ENCODE measurements at regions not wholly inside any gene's neighbourhood (a gene's known extent, or its start where the extent isn't known, plus 50 kb on each side); places are given as distances from the start of the nearest gene placed in this dataset.

- peaks cover 0 to 1% (median 0%) of the 10 kb centered on the region in 3 donors for H3K4me1 ChIP-seq (ENCODE audit: control insufficient read depth in 3 of 3, insufficient read depth in 3 of 3, low read length in 3 of 3)
- H3K4me3 ChIP-seq (ENCODE audit: low read length in 3 of 3) = no peak overlapping the region
- no peaks in the 10 kb centered on the region for H3K36me3 ChIP-seq (ENCODE audit: control insufficient read depth in 3 of 3, insufficient read depth in 3 of 3, low read length in 3 of 3)
- no peak overlapping the region for H3K27ac ChIP-seq (ENCODE audit: low read depth, low read length)
- no peak overlapping the region for H3K9ac ChIP-seq (ENCODE audit: low read depth in 1 of 3, low read length in 3 of 3)
- no peaks in the 10 kb centered on the region for H3K9me3 ChIP-seq (ENCODE audit: control insufficient read depth in 3 of 3, low read length in 3 of 3)
- H3K27me3 ChIP-seq (ENCODE audit: control insufficient read depth in 3 of 3, insufficient read depth in 3 of 3, low read length in 3 of 3) = no peaks in the 10 kb centered on the region
Measured at GRCh38 chr9:107883496-107884124, 394.0 kb upstream of the KLF4 start.

- no peaks in the 10 kb centered on the region for H3K27me3 ChIP-seq (ENCODE audit: control insufficient read depth in 3 of 3, insufficient read depth in 3 of 3, low read length in 3 of 3)
- H3K4me3 ChIP-seq (ENCODE audit: low read length in 3 of 3) = no peak overlapping the region
Measured at GRCh38 chr9:107881626-107882300, 392.2 kb upstream of the KLF4 start.

GRCh38 chr9:107878462-107878861, 388.9 kb upstream of the KLF4 start:
- no peak overlapping the region for H3K27ac ChIP-seq (ENCODE audit: low read depth, low read length)
- no peak overlapping the region for H3K4me3 ChIP-seq (ENCODE audit: low read length in 3 of 3)
- H3K9ac ChIP-seq (ENCODE audit: low read depth in 1 of 3, low read length in 3 of 3) = no peak overlapping the region
- no peaks in the 10 kb centered on the region for H3K27me3 ChIP-seq (ENCODE audit: control insufficient read depth in 3 of 3, insufficient read depth in 3 of 3, low read length in 3 of 3)
- H3K4me1 ChIP-seq (ENCODE audit: control insufficient read depth in 3 of 3, insufficient read depth in 3 of 3, low read length in 3 of 3) = no peaks in the 10 kb centered on the region
- no peaks in the 10 kb centered on the region for H3K36me3 ChIP-seq (ENCODE audit: control insufficient read depth in 3 of 3, insufficient read depth in 3 of 3, low read length in 3 of 3)
- H3K9me3 ChIP-seq (ENCODE audit: control insufficient read depth in 3 of 3, low read length in 3 of 3) = no peaks in the 10 kb centered on the region

More at GRCh38 chr9:107881626-107882300, 392.2 kb upstream of the KLF4 start:
- no peaks in the 10 kb centered on the region for H3K36me3 ChIP-seq (ENCODE audit: control insufficient read depth in 3 of 3, insufficient read depth in 3 of 3, low read length in 3 of 3)
- no peak overlapping the region for H3K27ac ChIP-seq (ENCODE audit: low read depth, low read length)
- no peaks in the 10 kb centered on the region for H3K9me3 ChIP-seq (ENCODE audit: control insufficient read depth in 3 of 3, low read length in 3 of 3)
- H3K4me1 ChIP-seq (ENCODE audit: control insufficient read depth in 3 of 3, insufficient read depth in 3 of 3, low read length in 3 of 3) = no peaks in the 10 kb centered on the region
- H3K9ac ChIP-seq (ENCODE audit: low read depth in 1 of 3, low read length in 3 of 3) = no peak overlapping the region

- no peak overlapping the region for H3K27ac ChIP-seq (ENCODE audit: low read depth, low read length)
- H3K9me3 ChIP-seq (ENCODE audit: control insufficient read depth in 3 of 3, low read length in 3 of 3) = no peaks in the 10 kb centered on the region
- no peaks in the 10 kb centered on the region for H3K36me3 ChIP-seq (ENCODE audit: control insufficient read depth in 3 of 3, insufficient read depth in 3 of 3, low read length in 3 of 3)
- no peak overlapping the region for H3K9ac ChIP-seq (ENCODE audit: low read depth in 1 of 3, low read length in 3 of 3)
- no peaks in the 10 kb centered on the region for H3K4me1 ChIP-seq (ENCODE audit: control insufficient read depth in 3 of 3, insufficient read depth in 3 of 3, low read length in 3 of 3)
- no peak overlapping the region for H3K4me3 ChIP-seq (ENCODE audit: low read length in 3 of 3)
- H3K27me3 ChIP-seq (ENCODE audit: control insufficient read depth in 3 of 3, insufficient read depth in 3 of 3, low read length in 3 of 3) = no peaks in the 10 kb centered on the region
Measured at GRCh38 chr9:107875571-107875980, 386.0 kb upstream of the KLF4 start.

- Histone ChIP-seq H3K36me3 (ENCODE audit: control insufficient read depth in 3 of 3, insufficient read depth in 3 of 3, low read length in 3 of 3) (no peaks in the 10 kb centered on the region), H3K27me3 (ENCODE audit: control insufficient read depth in 3 of 3, insufficient read depth in 3 of 3, low read length in 3 of 3) (no peaks in the 10 kb centered on the region), H3K9me3 (ENCODE audit: control insufficient read depth in 3 of 3, low read length in 3 of 3) (no peaks in the 10 kb centered on the region), H3K4me1 (ENCODE audit: control insufficient read depth in 3 of 3, insufficient read depth in 3 of 3, low read length in 3 of 3) (no peaks in the 10 kb centered on the region), H3K4me3 (ENCODE audit: low read length in 3 of 3) (no peak overlapping the region), H3K9ac (ENCODE audit: low read depth in 1 of 3, low read length in 3 of 3) (no peak overlapping the region), H3K27ac (ENCODE audit: low read depth, low read length) (no peak overlapping the region)
Measured at GRCh38 chr9:107874591-107875369, 385.2 kb upstream of the KLF4 start.

DNA sequence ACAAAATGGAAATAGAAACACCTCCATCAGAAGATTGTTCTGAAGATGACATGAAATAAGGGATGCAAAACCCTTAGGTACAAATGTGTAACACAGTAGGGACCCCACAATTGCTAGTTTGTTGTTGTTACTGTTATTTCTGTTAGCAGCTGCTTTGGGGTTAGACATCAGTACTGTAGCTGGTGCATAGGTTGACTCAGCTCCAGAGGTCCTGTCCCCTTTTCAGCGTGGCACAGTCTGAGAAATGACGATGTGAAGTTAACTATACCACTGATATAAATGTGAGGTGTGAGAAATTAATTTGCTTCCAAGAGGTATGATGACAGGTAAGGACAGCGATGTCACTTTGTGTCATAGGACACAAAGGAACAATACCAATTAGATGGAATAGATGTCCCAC, 384.6 kb upstream of the KLF4 start:
- Histone ChIP-seq H3K4me1 (ENCODE audit: control insufficient read depth in 3 of 3, insufficient read depth in 3 of 3, low read length in 3 of 3) (no peaks in the 10 kb centered on the region), H3K9ac (ENCODE audit: low read depth in 1 of 3, low read length in 3 of 3) (peak overlapping the region in 1 of 3 donors; percentile 57), H3K9me3 (ENCODE audit: control insufficient read depth in 3 of 3, low read length in 3 of 3) (no peaks in the 10 kb centered on the region), H3K4me3 (ENCODE audit: low read length in 3 of 3) (no peak overlapping the region), H3K27ac (ENCODE audit: low read depth, low read length) (no peak overlapping the region), H3K36me3 (ENCODE audit: control insufficient read depth in 3 of 3, insufficient read depth in 3 of 3, low read length in 3 of 3) (no peaks in the 10 kb centered on the region), H3K27me3 (ENCODE audit: control insufficient read depth in 3 of 3, insufficient read depth in 3 of 3, low read length in 3 of 3) (no peaks in the 10 kb centered on the region)

GRCh38 chr9:107872457-107873192, 383.1 kb upstream of the KLF4 start:
- no peaks in the 10 kb centered on the region for H3K27me3 ChIP-seq (ENCODE audit: control insufficient read depth in 3 of 3, insufficient read depth in 3 of 3, low read length in 3 of 3)
- peaks cover 0 to 5% (median 0%) of the 10 kb centered on the region in 3 donors for H3K4me1 ChIP-seq (ENCODE audit: control insufficient read depth in 3 of 3, insufficient read depth in 3 of 3, low read length in 3 of 3)
- H3K4me3 ChIP-seq (ENCODE audit: low read length in 3 of 3) = no peak overlapping the region
- no peak overlapping the region for H3K27ac ChIP-seq (ENCODE audit: low read depth, low read length)
- H3K36me3 ChIP-seq (ENCODE audit: control insufficient read depth in 3 of 3, insufficient read depth in 3 of 3, low read length in 3 of 3) = no peaks in the 10 kb centered on the region
- H3K9ac ChIP-seq (ENCODE audit: low read depth in 1 of 3, low read length in 3 of 3) = no peak overlapping the region
- no peaks in the 10 kb centered on the region for H3K9me3 ChIP-seq (ENCODE audit: control insufficient read depth in 3 of 3, low read length in 3 of 3)

DNA sequence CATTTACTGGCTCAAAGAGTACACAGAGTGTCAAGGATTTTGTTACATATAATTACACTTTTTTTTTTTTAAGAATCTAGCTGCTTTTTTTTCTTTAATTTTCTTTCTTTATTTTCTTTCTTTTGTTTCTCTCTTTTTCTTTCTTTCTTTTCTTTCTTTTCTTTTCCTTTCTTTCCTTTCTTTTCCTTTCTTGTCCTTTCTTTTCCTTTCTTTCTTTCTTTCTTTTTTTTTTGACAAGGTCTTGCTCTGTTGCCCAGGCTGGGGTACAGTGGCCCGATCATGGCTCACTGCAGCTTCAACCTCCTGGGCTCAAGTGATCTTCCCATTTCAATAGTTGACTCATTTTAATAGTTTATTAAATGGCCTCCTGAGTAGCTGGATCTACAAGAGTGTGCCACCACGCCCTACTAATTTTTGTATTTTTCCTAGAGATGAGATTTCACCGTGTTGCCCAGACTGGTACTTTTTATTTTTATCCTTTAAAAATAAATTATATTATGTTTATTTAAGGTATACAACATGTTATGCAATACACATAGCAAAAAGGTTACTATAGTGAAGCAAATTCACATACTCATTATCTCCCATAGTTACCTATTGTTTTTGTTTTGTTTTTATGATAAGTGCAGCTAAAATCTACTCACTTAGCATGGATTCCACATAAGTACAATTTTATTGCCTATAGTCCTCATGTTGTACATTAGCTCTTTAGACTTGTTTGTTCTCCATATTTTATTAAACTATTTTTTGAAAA, 381.5 kb upstream of the KLF4 start:
- Histone ChIP-seq H3K27me3 (ENCODE audit: control insufficient read depth in 3 of 3, insufficient read depth in 3 of 3, low read length in 3 of 3) (no peaks in the 10 kb centered on the region), H3K4me3 (ENCODE audit: low read length in 3 of 3) (no peak overlapping the region), H3K36me3 (ENCODE audit: control insufficient read depth in 3 of 3, insufficient read depth in 3 of 3, low read length in 3 of 3) (no peaks in the 10 kb centered on the region), H3K27ac (ENCODE audit: low read depth, low read length) (no peak overlapping the region), H3K9me3 (ENCODE audit: control insufficient read depth in 3 of 3, low read length in 3 of 3) (no peaks in the 10 kb centered on the region), H3K9ac (ENCODE audit: low read depth in 1 of 3, low read length in 3 of 3) (no peak overlapping the region), H3K4me1 (ENCODE audit: control insufficient read depth in 3 of 3, insufficient read depth in 3 of 3, low read length in 3 of 3) (peaks cover 0 to 5% (median 0%) of the 10 kb centered on the region in 3 donors)

- no peaks in the 10 kb centered on the region for H3K9me3 ChIP-seq (ENCODE audit: control insufficient read depth in 3 of 3, low read length in 3 of 3)
- no peak overlapping the region for H3K4me3 ChIP-seq (ENCODE audit: low read length in 3 of 3)
- no peak overlapping the region for H3K9ac ChIP-seq (ENCODE audit: low read depth in 1 of 3, low read length in 3 of 3)
- H3K4me1 ChIP-seq (ENCODE audit: control insufficient read depth in 3 of 3, insufficient read depth in 3 of 3, low read length in 3 of 3) = peaks cover 0 to 5% (median 0%) of the 10 kb centered on the region in 3 donors
- no peaks in the 10 kb centered on the region for H3K36me3 ChIP-seq (ENCODE audit: control insufficient read depth in 3 of 3, insufficient read depth in 3 of 3, low read length in 3 of 3)
- H3K27ac ChIP-seq (ENCODE audit: low read depth, low read length) = no peak overlapping the region
- no peaks in the 10 kb centered on the region for H3K27me3 ChIP-seq (ENCODE audit: control insufficient read depth in 3 of 3, insufficient read depth in 3 of 3, low read length in 3 of 3)
Measured at GRCh38 chr9:107870221-107870620, 380.7 kb upstream of the KLF4 start.
